ENCODE measurements at regions not wholly inside any gene's neighbourhood (a gene's known extent, or its start where the extent isn't known, plus 50 kb on each side); places are given as distances from the start of the nearest gene placed in this dataset.
A peak's percentile ranks its signal among the peaks of the same experiment; 100 is the strongest.

GRCh38 chr2:236988690-236989624 lies 96.7 kb upstream of the COPS8 start:
- no peak overlapping the region for H3K18ac ChIP-seq (ENCODE audit: low read length)
- peak; percentile 21 to 36 for DNase-seq
- no peak overlapping the region for H3K9ac ChIP-seq (ENCODE audit: low read length)
- H3K23ac ChIP-seq (ENCODE audit: low read length), result no peak overlapping the region
- H3K27ac ChIP-seq (ENCODE audit: low read depth, low read length), result no peak overlapping the region
- no peak overlapping the region for H3K4me3 ChIP-seq (ENCODE audit: low read depth, low read length)
- H3K4me2 ChIP-seq (ENCODE audit: low read length), result no peak overlapping the region
- no peak overlapping the region for H3K14ac ChIP-seq (ENCODE audit: low read length)
- no peak overlapping the region for H2AK5ac ChIP-seq (ENCODE audit: low read length)
- H2BK120ac ChIP-seq (ENCODE audit: insufficient read depth, low read length, poor library complexity), result no peak overlapping the region
- H3K9me3 ChIP-seq (ENCODE audit: insufficient read depth, low read depth, low read length), result no peaks in the 10 kb centered on the region
- no peak overlapping the region for H2AFZ ChIP-seq (ENCODE audit: insufficient read depth, low read length, poor library complexity)
- H3K36me3 ChIP-seq (ENCODE audit: control insufficient read depth in 1 of 2, insufficient read depth in 2 of 2, low read length in 2 of 2), result no peaks in the 10 kb centered on the region
- WGBS (ENCODE audit: extremely low coverage, insufficient coverage, insufficient read length), result no CpG with 5 or more reads among the region's 16 CpGs
- H4K8ac ChIP-seq (ENCODE audit: low read depth, low read length), result no peak overlapping the region
- H3K79me2 ChIP-seq (ENCODE audit: control insufficient read depth, insufficient read depth, low read length, poor library complexity), result no peaks in the 10 kb centered on the region
- no peak overlapping the region for H2BK12ac ChIP-seq (ENCODE audit: low read length)
- H3K4ac ChIP-seq (ENCODE audit: low read depth, low read length), result no peak overlapping the region
- no peaks in the 10 kb centered on the region for H3K79me1 ChIP-seq (ENCODE audit: low read length)
- no peak overlapping the region for H4K91ac ChIP-seq (ENCODE audit: low read depth, low read length)
- H3K27me3 ChIP-seq (ENCODE audit: insufficient read depth, low read length), result no peaks in the 10 kb centered on the region
- no peak overlapping the region for H4K12ac ChIP-seq (ENCODE audit: low read depth, low read length)
- no peak overlapping the region for H2BK5ac ChIP-seq (ENCODE audit: low read depth, low read length, poor library complexity)
- peaks cover 4 to 6% of the 10 kb centered on the region in 2 experiments for H3K4me1 ChIP-seq (ENCODE audit: control insufficient read depth in 1 of 2, insufficient read depth in 2 of 2, low read length in 2 of 2)

GRCh38 chr2:236990552-236990951 lies 95.1 kb upstream of the COPS8 start:
- Histone ChIP-seq H4K91ac (ENCODE audit: low read depth, low read length) (no peak overlapping the region), H3K27ac (ENCODE audit: low read depth, low read length) (no peak overlapping the region), H3K4me1 (ENCODE audit: control insufficient read depth in 1 of 2, insufficient read depth in 2 of 2, low read length in 2 of 2) (peaks cover 4 to 6% of the 10 kb centered on the region in 2 experiments), H3K18ac (ENCODE audit: low read length) (no peak overlapping the region), H2BK120ac (ENCODE audit: insufficient read depth, low read length, poor library complexity) (no peak overlapping the region), H4K8ac (ENCODE audit: low read depth, low read length) (no peak overlapping the region), H2BK5ac (ENCODE audit: low read depth, low read length, poor library complexity) (no peak overlapping the region), H3K9ac (ENCODE audit: low read length) (no peak overlapping the region), H3K9me3 (ENCODE audit: insufficient read depth, low read depth, low read length) (no peaks in the 10 kb centered on the region), H3K14ac (ENCODE audit: low read length) (no peak overlapping the region), H3K4me2 (ENCODE audit: low read length) (no peak overlapping the region), H3K27me3 (ENCODE audit: insufficient read depth, low read length) (no peaks in the 10 kb centered on the region), H2AK5ac (ENCODE audit: low read length) (no peak overlapping the region), H2BK12ac (ENCODE audit: low read length) (no peak overlapping the region), H3K23ac (ENCODE audit: low read length) (no peak overlapping the region), H3K79me1 (ENCODE audit: low read length) (no peaks in the 10 kb centered on the region), H2AFZ (ENCODE audit: insufficient read depth, low read length, poor library complexity) (no peak overlapping the region), H3K36me3 (ENCODE audit: control insufficient read depth in 1 of 2, insufficient read depth in 2 of 2, low read length in 2 of 2) (no peaks in the 10 kb centered on the region), H3K4me3 (ENCODE audit: low read depth, low read length) (no peak overlapping the region), H3K4ac (ENCODE audit: low read depth, low read length) (no peak overlapping the region), H4K12ac (ENCODE audit: low read depth, low read length) (no peak overlapping the region), H3K79me2 (ENCODE audit: control insufficient read depth, insufficient read depth, low read length, poor library complexity) (no peaks in the 10 kb centered on the region)
- no peak for DNase-seq
- WGBS (ENCODE audit: extremely low coverage, insufficient coverage, insufficient read length), result no CpG with 5 or more reads among the region's 2 CpGs

- H3K4ac ChIP-seq (ENCODE audit: low read depth, low read length), result no peak overlapping the region
- H2BK12ac ChIP-seq (ENCODE audit: low read length), result no peak overlapping the region
- H2AFZ ChIP-seq (ENCODE audit: insufficient read depth, low read length, poor library complexity), result no peak overlapping the region
- no peak overlapping the region for H3K18ac ChIP-seq (ENCODE audit: low read length)
- no peaks in the 10 kb centered on the region for H3K9me3 ChIP-seq (ENCODE audit: insufficient read depth, low read depth, low read length)
- H3K36me3 ChIP-seq (ENCODE audit: control insufficient read depth in 1 of 2, insufficient read depth in 2 of 2, low read length in 2 of 2), result no peaks in the 10 kb centered on the region
- no peak overlapping the region for H2AK5ac ChIP-seq (ENCODE audit: low read length)
- no peak overlapping the region for H3K9ac ChIP-seq (ENCODE audit: low read length)
- H2BK120ac ChIP-seq (ENCODE audit: insufficient read depth, low read length, poor library complexity), result no peak overlapping the region
- H4K8ac ChIP-seq (ENCODE audit: low read depth, low read length), result no peak overlapping the region
- H3K79me2 ChIP-seq (ENCODE audit: control insufficient read depth, insufficient read depth, low read length, poor library complexity), result no peaks in the 10 kb centered on the region
- H3K4me1 ChIP-seq (ENCODE audit: control insufficient read depth in 1 of 2, insufficient read depth in 2 of 2, low read length in 2 of 2), result peaks cover 4 to 6% of the 10 kb centered on the region in 2 experiments
- DNase-seq, result no peak
- H3K4me2 ChIP-seq (ENCODE audit: low read length), result no peak overlapping the region
- no peak overlapping the region for H3K27ac ChIP-seq (ENCODE audit: low read depth, low read length)
- no peak overlapping the region for H4K12ac ChIP-seq (ENCODE audit: low read depth, low read length)
- no peak overlapping the region for H3K4me3 ChIP-seq (ENCODE audit: low read depth, low read length)
- H3K14ac ChIP-seq (ENCODE audit: low read length), result no peak overlapping the region
- no peak overlapping the region for H4K91ac ChIP-seq (ENCODE audit: low read depth, low read length)
- no CpG with 5 or more reads among the region's 1 CpG for WGBS (ENCODE audit: extremely low coverage, insufficient coverage, insufficient read length)
- no peaks in the 10 kb centered on the region for H3K79me1 ChIP-seq (ENCODE audit: low read length)
- H3K23ac ChIP-seq (ENCODE audit: low read length), result no peak overlapping the region
- no peak overlapping the region for H2BK5ac ChIP-seq (ENCODE audit: low read depth, low read length, poor library complexity)
- H3K27me3 ChIP-seq (ENCODE audit: insufficient read depth, low read length), result no peaks in the 10 kb centered on the region
Measured at GRCh38 chr2:236991874-236992273, 93.8 kb upstream of the COPS8 start.

GRCh38 chr2:236993286-236993685 lies 92.4 kb upstream of the COPS8 start:
- no peak overlapping the region for H3K14ac ChIP-seq (ENCODE audit: low read length)
- H3K79me2 ChIP-seq (ENCODE audit: control insufficient read depth, insufficient read depth, low read length, poor library complexity), result no peaks in the 10 kb centered on the region
- no peak overlapping the region for H3K27ac ChIP-seq (ENCODE audit: low read depth, low read length)
- no peak overlapping the region for H3K9ac ChIP-seq (ENCODE audit: low read length)
- no peak overlapping the region for H2BK120ac ChIP-seq (ENCODE audit: insufficient read depth, low read length, poor library complexity)
- H3K27me3 ChIP-seq (ENCODE audit: insufficient read depth, low read length), result no peaks in the 10 kb centered on the region
- no peak overlapping the region for H4K12ac ChIP-seq (ENCODE audit: low read depth, low read length)
- WGBS (ENCODE audit: extremely low coverage, insufficient coverage, insufficient read length), result no CpG with 5 or more reads among the region's 2 CpGs
- no peaks in the 10 kb centered on the region for H3K79me1 ChIP-seq (ENCODE audit: low read length)
- no peak overlapping the region for H2BK12ac ChIP-seq (ENCODE audit: low read length)
- H2AK5ac ChIP-seq (ENCODE audit: low read length), result no peak overlapping the region
- H2BK5ac ChIP-seq (ENCODE audit: low read depth, low read length, poor library complexity), result no peak overlapping the region
- no peak overlapping the region for H3K4me3 ChIP-seq (ENCODE audit: low read depth, low read length)
- no peaks in the 10 kb centered on the region for H3K36me3 ChIP-seq (ENCODE audit: control insufficient read depth in 1 of 2, insufficient read depth in 2 of 2, low read length in 2 of 2)
- H3K4me1 ChIP-seq (ENCODE audit: control insufficient read depth in 1 of 2, insufficient read depth in 2 of 2, low read length in 2 of 2), result peaks cover 6 to 7% of the 10 kb centered on the region in 2 experiments
- no peak overlapping the region for H3K23ac ChIP-seq (ENCODE audit: low read length)
- no peak overlapping the region for H3K4ac ChIP-seq (ENCODE audit: low read depth, low read length)
- H2AFZ ChIP-seq (ENCODE audit: insufficient read depth, low read length, poor library complexity), result no peak overlapping the region
- no peaks in the 10 kb centered on the region for H3K9me3 ChIP-seq (ENCODE audit: insufficient read depth, low read depth, low read length)
- no peak overlapping the region for H4K91ac ChIP-seq (ENCODE audit: low read depth, low read length)
- H4K8ac ChIP-seq (ENCODE audit: low read depth, low read length), result no peak overlapping the region
- no peak for DNase-seq
- H3K18ac ChIP-seq (ENCODE audit: low read length), result no peak overlapping the region
- no peak overlapping the region for H3K4me2 ChIP-seq (ENCODE audit: low read length)
